OCI-LY3 (cell line): ENCODE measurements at regions not wholly inside any gene's neighbourhood (a gene's known extent, or its start where the extent isn't known, plus 50 kb on each side); places are given as distances from the start of the nearest gene placed in this dataset.

Source experiments
- H2AFZ ChIP-seq: fragments of 200-600, 300-600 bp; shearing (Covaris generic); 2 replicates; pipeline ENCODE4 v1.6.0; 2014; ENCODE audit warnings: antibody characterized with exemption, low read depth, low read length
- H3K27ac ChIP-seq: fragments of 200-600, 300-600 bp; sonication (generic); 2 replicates; pipeline ENCODE4 v1.5.1; 2014; ENCODE audit warnings: mild to moderate bottlenecking, low read length, moderate library complexity, mixed read lengths
- H3K27me3 ChIP-seq: fragments of 200-600, 300-600 bp; sonication (generic); 2 replicates; pipeline ENCODE4 v1.6.1; 2014; ENCODE audit warnings: low read depth, low read length, mixed read lengths
- H3K36me3 ChIP-seq: fragments of 200-600, 300-600 bp; sonication (generic); replicated peaks from 2 replicates; pipeline ENCODE3; 2014; ENCODE audit warnings: low read depth, low read length, mixed read lengths
- H3K4me1 ChIP-seq: fragments of 300-600, 200-600 bp; sonication (generic); 2 replicates; pipeline ENCODE4 v1.6.1; 2014; ENCODE audit warnings: low read length, mixed read lengths
- H3K4me2 ChIP-seq: fragments of 200-600, 300-600 bp; sonication (generic); 2 replicates; pipeline ENCODE4 v1.6.1; 2014; ENCODE audit warnings: low read length, mixed read lengths
- H3K4me3 ChIP-seq: fragments of 300-600, 200-600 bp; sonication (generic); 2 replicates; pipeline ENCODE4 v1.5.1; 2014; ENCODE audit warnings: antibody characterized with exemption, mild to moderate bottlenecking, low read length, moderate library complexity
- H3K79me2 ChIP-seq: fragments of 300-600, 200-600 bp; shearing (Covaris generic); 2 replicates; pipeline ENCODE4 v1.6.1; 2014; ENCODE audit warnings: mild to moderate bottlenecking, low read length, mixed read lengths
- H3K9ac ChIP-seq: fragments of 300-600, 200-600 bp; shearing (Covaris generic); 2 replicates; pipeline ENCODE4 v1.6.0; 2014; ENCODE audit warnings: mild to moderate bottlenecking, low read length, moderate library complexity
- H3K9me3 ChIP-seq: fragments of 200-600, 300-600 bp; shearing (Covaris generic); 2 replicates; pipeline ENCODE4 v1.6.1; 2014; ENCODE audit warnings: low read length, mixed read lengths; ENCODE audit not compliant: insufficient read depth
- H4K20me1 ChIP-seq: fragments of 200-600, 300-600 bp; sonication (generic); 2 replicates; pipeline ENCODE4 v1.6.1; 2016; ENCODE audit warnings: low read length, mixed read lengths; ENCODE audit not compliant: insufficient read depth
- EZH2phosphoT487 ChIP-seq: fragments of 200-600 bp; shearing (Covaris generic); IDR thresholded peaks from 2 replicates; pipeline ENCODE4 v1.6.1; 2018; ENCODE audit warnings: antibody characterized with exemption, mixed run types, low read depth
- TF ChIP-seq, protein P1 (sequence below): fragments of 200-600, 300-600 bp; sonication (generic); IDR thresholded peaks from 2 replicates; pipeline ENCODE4 v1.5.1; 2014; ENCODE audit warnings: antibody characterized with exemption, low read length, low read depth

DNA sequence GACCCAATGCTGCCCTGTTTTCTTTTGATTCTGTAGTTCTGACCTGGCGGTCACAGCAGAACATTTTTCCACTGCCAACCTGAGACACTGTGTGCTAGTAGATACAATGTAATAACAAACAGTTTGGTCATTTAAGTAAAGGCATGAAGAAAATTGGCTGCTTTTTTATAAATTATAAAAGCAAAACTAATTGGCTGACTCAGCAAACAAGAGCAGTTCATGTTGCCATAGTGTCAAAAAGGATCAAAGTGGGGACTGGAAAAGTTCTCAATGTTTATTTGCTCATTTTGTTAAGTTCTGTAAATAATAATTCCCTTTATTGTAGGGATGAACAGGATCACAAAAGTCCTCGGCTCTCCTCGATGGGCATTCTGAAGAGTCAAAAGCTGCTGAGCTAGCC is 599.5 kb downstream of the PKHD1 start:
- no peak overlapping the region for H3K9ac ChIP-seq

GRCh38 chr6:51489133-51489532 is 598.3 kb downstream of the PKHD1 start:
- no peak overlapping the region for H3K9ac ChIP-seq
- no peaks in the 10 kb centered on the region for H3K27me3 ChIP-seq
- no peak overlapping the region for H3K27ac ChIP-seq
- no peak for TF ChIP-seq EZH2phosphoT487
- TF ChIP-seq, protein P1, sequence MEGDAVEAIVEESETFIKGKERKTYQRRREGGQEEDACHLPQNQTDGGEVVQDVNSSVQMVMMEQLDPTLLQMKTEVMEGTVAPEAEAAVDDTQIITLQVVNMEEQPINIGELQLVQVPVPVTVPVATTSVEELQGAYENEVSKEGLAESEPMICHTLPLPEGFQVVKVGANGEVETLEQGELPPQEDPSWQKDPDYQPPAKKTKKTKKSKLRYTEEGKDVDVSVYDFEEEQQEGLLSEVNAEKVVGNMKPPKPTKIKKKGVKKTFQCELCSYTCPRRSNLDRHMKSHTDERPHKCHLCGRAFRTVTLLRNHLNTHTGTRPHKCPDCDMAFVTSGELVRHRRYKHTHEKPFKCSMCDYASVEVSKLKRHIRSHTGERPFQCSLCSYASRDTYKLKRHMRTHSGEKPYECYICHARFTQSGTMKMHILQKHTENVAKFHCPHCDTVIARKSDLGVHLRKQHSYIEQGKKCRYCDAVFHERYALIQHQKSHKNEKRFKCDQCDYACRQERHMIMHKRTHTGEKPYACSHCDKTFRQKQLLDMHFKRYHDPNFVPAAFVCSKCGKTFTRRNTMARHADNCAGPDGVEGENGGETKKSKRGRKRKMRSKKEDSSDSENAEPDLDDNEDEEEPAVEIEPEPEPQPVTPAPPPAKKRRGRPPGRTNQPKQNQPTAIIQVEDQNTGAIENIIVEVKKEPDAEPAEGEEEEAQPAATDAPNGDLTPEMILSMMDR = no peak
- H3K79me2 ChIP-seq = no peaks in the 10 kb centered on the region
- H3K4me2 ChIP-seq = no peak overlapping the region
- no peak overlapping the region for H3K4me3 ChIP-seq
- H2AFZ ChIP-seq = no peak overlapping the region
- no peaks in the 10 kb centered on the region for H3K4me1 ChIP-seq
- H4K20me1 ChIP-seq = no peaks in the 10 kb centered on the region
- no peaks in the 10 kb centered on the region for H3K36me3 ChIP-seq
- H3K9me3 ChIP-seq = no peaks in the 10 kb centered on the region

More for the DNA sequence above, 599.5 kb downstream of the PKHD1 start:
- Histone ChIP-seq H3K79me2 (no peaks in the 10 kb centered on the region), H3K36me3 (no peaks in the 10 kb centered on the region), H3K9me3 (no peaks in the 10 kb centered on the region), H2AFZ (no peak overlapping the region), H3K4me2 (no peak overlapping the region), H4K20me1 (no peaks in the 10 kb centered on the region), H3K4me1 (no peaks in the 10 kb centered on the region), H3K27me3 (no peaks in the 10 kb centered on the region), H3K4me3 (no peak overlapping the region), H3K27ac (no peak overlapping the region)
- TF ChIP-seq, protein P1 = no peak
- no peak for TF ChIP-seq EZH2phosphoT487

- Histone ChIP-seq H3K4me3 (no peak overlapping the region), H2AFZ (no peak overlapping the region), H3K9me3 (no peaks in the 10 kb centered on the region), H3K4me1 (no peaks in the 10 kb centered on the region), H4K20me1 (no peaks in the 10 kb centered on the region), H3K79me2 (no peaks in the 10 kb centered on the region), H3K9ac (no peak overlapping the region), H3K27me3 (no peaks in the 10 kb centered on the region), H3K27ac (no peak overlapping the region), H3K4me2 (no peak overlapping the region), H3K36me3 (no peaks in the 10 kb centered on the region)
- TF ChIP-seq, protein P1 = no peak
- no peak for TF ChIP-seq EZH2phosphoT487
Observed at GRCh38 chr6:51490101-51490500, 597.3 kb downstream of the PKHD1 start.

DNA sequence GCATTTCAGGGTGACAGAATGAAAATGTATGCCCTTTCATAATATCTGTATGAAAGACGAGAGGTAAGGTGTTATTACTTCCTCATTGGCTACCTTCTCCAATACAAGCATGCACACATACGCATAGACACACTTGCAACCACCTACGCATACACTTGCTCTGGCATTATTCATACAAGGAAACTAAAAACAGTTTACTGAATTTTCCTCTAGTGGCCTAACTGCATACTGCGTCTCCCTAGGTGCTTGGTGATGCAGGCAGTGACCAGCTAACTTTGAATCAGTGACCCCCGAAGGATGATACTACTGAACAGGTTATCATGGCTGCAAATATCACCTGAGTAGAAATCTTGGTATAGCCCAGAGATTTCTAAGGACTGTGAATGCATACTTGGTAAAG is 593.1 kb downstream of the PKHD1 start:
- Histone ChIP-seq H3K79me2 (no peaks in the 10 kb centered on the region), H3K4me1 (no peaks in the 10 kb centered on the region), H3K9ac (no peak overlapping the region), H2AFZ (no peak overlapping the region; the same call in 1 of the 2 replicates), H3K27ac (no peak overlapping the region), H3K4me2 (no peak overlapping the region), H4K20me1 (no peaks in the 10 kb centered on the region), H3K4me3 (no peak overlapping the region), H3K9me3 (no peaks in the 10 kb centered on the region), H3K36me3 (no peaks in the 10 kb centered on the region), H3K27me3 (no peaks in the 10 kb centered on the region)
- TF ChIP-seq EZH2phosphoT487 = no peak
- TF ChIP-seq, protein P1 = no peak
